HG03045 (cell line): ENCODE measurements at regions not wholly inside any gene's neighbourhood (a gene's known extent, or its start where the extent isn't known, plus 50 kb on each side); places are given as distances from the start of the nearest gene placed in this dataset.

Experiments
- ATAC-seq: cut with Tn5 transposase; IDR thresholded peaks from one replicate; pipeline ENCODE4 v1.9.1; 2021; ENCODE audit warnings: mild to moderate bottlenecking, moderate library complexity; ENCODE audit not compliant: unreplicated experiment

DNA sequence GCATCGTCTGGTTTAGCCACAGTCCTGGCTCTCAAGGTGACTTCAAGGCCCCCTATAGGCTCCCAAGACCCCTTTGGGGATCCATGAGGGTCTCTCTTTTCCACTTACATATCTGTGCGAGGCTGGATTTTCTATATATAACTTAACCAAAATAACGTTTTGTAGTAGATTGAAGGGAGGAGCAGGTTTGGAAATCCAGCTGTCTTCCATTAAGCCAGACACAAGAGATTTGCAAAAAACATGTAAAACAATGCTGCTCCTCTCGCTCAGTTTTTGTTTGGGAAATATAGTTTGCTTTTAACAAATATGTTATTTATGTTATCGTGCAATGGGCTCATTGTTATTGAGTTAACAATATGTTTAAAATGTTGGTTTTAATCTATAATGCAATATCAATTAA is 811.2 kb downstream of the TYW1 start:
- ATAC-seq = no peak

DNA sequence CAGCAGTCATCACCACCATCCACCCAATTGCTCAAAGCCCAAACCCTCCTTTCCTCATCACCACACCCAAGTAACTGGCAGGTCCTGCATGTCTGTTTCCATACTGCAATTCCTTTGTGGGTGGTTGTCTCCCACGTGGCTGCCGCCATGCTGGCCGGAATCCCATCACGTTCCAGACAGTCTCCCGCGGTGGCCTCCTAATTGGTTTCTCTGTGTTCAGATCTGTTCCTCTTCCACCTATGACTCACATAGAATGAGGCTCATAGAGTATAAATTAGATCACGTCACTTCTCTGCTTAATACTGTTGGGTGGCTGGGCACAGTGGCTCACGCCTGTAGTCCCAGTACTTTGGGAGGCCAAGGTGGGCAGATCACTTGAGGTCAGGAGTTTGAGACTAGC is 813.0 kb downstream of the TYW1 start:
- ATAC-seq = no peak

DNA sequence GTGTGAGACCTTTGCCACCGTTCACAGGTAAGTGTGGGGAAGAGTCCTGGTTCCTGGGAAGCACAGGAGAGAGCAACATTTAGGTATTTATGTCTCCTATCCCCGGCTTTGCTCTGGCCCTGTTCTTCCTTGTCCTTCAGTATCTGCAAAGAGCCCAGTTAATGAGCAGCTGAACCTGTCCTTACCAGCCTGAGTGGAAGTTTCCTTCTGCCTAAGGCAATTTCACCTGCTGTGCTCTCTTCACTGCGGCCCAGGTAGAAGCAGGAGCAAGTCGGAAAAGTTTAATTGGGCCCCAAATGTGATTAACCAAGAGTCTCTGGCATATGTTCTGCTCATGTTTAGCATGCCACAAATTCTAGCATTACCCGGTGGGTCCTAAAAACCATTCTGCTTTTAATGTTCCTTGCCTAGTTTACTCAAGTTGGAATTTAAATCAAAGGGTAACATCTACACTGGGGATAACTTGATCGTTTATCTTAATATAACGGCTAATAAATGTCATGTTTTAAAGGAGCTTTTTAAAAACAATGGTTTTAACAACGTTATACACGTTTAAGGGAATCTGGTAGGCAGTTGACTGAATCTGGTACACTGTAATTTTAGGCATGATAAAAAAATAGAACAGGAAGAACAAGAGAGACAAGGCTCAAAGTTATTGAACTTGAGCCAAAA is 817.1 kb downstream of the TYW1 start:
- no peak for ATAC-seq

DNA sequence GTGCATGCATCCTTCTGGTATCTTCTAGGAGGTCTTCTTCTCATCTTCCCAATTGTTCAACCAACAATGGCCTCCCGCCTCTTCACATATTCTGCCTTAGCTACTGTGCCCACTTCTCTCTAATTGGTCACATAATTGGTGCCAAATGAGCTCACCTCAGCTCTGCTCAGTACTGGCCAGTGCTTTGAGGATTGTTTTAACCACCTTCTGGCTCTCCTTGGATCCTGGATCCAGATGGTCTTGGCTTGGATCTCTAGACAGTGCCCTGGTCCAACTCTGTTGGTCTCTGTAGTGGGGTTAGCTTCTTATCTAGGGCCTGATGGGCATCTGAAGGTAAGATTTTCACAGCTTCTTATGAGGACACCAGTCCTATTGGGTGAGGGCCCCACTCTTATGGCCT is 820.8 kb downstream of the TYW1 start:
- ATAC-seq = no peak

DNA sequence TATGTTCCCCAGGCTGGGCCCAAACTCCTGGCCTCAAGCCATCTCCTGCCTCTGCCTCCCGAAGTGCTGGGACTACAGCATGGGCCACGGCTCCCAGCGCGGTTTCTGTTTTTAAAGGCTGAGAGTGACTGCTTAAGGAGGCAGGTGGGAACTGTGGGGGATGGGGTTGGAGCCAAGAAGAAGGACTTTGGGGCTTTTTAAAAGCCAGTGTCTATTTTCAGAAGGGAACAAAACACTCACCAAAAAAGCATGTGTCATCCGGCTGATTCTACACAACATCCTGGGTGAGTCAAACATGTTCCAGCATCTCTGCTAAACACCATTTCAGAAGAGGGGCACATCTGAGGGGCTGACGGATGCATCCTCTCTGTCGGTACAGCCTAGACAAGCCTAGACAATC is 824.5 kb downstream of the TYW1 start:
- no peak for ATAC-seq

DNA sequence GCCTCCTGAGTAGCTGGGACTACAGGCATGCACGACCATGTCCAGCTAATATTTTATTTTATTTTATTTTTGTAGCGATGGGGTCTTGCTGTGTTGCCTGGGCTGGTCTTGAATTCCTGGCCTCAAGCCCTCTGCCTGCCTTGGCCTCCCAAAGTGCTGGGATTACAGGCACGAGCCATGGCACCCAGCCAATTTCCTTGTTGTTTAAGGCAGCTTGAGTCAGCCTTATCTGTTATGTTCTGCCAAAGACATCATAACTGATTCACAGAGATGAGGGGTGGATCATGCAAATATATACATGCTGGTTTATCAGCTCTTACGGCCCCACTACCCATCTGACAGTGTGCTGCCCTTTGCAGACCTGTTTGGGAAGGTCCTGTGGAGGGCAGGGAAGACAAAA is 826.7 kb downstream of the TYW1 start:
- no peak for ATAC-seq

DNA sequence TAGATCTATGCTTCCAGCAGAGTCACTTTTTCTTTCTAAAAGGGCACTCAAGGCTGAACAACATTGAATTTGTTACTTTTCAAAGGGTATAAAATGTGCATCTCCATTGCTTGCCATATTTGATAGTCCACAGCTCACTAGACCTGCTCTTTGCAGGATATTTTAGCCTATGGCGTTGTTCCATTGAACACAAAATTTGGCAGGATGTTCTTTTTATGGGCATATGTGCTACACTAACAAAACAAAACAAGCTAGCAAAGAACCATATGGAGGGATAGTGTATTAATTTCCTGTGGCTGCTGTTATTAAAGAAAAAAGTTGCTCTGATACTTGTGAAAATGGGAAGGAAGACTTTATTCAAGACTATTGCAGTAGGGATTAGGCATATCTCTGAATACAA is 828.7 kb downstream of the TYW1 start:
- no peak for ATAC-seq

DNA sequence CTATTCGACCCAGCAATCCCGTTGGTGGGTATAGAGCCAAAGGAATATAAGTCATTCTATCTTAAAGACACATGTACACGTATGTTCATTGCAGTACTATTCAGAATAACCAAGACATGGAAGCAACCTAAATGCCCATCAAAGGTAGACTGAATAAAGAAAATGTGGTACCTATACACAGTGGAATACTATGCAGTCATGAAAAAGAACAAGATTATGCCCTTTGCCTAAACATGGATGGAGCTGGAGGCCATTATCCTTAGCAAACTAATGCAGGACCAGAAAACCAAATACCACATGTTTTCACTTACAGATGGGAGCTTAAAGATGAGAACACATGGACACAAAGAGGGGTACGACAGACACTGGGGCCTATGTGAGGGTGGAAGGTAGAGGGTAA is 845.3 kb downstream of the TYW1 start:
- ATAC-seq = no peak

DNA sequence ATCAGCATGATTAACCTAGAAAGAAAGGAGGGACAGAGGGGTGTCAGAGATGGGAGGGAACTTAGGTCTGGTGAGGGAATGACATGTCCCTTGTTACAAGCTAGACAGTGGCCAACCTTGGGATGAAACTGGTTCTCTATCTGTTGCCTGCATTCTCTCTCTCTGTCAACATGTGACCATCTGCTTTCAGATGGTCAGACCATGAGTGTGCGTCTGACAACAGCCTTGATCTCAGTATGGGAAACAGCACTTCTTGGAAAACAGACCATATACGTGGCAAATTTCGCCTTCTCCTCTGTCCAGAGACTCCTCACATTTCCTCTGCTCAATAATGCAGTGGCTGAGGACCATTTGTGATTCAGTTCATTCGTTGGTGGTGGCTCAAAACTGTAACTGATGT is 845.9 kb downstream of the TYW1 start:
- ATAC-seq = no peak

DNA sequence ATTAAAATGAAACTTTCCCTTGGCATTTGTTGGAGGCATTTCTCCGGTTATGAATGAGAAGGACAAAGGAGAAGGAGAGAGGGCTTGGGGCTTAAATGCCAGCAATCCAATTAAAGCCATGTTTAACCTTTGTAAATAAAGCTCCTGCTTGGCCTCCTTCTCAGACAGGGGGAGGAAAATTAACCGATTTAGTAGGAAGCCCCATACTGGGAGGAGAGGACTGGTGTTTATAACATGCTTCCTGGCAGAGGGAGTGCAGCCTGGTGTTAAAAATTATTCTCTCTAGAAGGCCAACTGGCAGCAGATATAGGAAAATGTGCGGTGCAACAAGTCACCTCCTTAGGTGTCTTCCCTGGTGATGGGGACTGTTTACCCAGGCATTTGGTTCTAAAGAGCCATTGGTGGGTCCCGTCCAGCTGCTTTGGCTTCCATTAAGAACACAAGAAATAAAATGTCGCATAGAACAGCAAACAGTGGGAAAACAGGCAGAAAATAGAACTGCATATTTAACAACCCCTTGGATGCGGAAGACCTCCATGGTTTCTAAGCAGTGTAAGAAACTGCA is 846.5 kb downstream of the TYW1 start:
- no peak for ATAC-seq

DNA sequence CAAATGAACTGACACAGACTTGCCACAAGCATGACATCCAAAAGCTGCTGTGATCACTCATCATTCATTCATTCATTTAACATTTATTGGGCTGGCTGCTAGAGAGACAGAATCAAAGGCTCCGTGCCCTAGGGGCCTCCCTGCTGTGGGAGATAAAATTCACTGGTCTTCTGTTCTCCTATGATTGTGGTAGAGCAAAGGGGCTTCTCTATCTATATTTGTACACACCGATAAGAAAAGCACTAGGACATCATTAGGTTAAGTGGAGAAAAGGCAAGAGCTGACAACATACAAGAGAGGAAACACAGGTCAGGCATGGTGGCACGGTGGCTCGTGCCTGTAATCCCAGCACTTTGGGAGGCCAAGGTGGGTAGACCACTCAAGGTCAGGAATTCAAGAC is 847.0 kb downstream of the TYW1 start:
- no peak for ATAC-seq

DNA sequence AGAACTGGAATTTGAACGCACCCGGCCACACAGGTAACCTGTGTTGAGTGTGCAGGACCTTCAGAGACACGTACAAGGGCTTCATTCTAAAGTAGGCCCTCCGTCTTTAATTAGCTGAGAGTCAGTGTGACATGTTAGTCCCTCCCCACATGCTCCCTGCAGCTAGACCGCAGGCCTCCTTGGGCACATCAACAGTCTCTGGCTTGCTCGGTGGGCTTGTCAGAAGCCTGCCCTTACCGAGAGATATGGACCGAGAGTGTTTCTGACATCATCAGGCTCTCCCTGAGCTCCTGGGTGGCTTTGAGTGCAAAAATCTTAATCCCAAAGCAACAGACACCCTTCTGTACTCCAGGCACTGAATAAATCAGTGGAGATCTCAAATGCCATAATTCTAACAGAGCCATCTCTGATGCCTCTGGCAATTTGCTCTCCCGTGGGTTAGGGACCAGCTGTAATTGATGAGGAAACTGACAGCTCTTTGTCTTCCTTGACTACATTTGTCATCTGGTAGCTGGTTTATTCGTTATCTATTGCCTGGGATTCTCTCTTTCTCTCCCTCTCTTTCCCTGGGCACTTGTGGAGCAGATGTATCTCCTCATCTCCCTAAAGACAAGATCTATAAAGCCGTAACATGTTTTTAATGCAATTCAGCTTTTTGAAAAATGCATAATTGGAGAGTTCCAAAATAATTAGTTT is 850.6 kb downstream of the TYW1 start:
- no peak for ATAC-seq

DNA sequence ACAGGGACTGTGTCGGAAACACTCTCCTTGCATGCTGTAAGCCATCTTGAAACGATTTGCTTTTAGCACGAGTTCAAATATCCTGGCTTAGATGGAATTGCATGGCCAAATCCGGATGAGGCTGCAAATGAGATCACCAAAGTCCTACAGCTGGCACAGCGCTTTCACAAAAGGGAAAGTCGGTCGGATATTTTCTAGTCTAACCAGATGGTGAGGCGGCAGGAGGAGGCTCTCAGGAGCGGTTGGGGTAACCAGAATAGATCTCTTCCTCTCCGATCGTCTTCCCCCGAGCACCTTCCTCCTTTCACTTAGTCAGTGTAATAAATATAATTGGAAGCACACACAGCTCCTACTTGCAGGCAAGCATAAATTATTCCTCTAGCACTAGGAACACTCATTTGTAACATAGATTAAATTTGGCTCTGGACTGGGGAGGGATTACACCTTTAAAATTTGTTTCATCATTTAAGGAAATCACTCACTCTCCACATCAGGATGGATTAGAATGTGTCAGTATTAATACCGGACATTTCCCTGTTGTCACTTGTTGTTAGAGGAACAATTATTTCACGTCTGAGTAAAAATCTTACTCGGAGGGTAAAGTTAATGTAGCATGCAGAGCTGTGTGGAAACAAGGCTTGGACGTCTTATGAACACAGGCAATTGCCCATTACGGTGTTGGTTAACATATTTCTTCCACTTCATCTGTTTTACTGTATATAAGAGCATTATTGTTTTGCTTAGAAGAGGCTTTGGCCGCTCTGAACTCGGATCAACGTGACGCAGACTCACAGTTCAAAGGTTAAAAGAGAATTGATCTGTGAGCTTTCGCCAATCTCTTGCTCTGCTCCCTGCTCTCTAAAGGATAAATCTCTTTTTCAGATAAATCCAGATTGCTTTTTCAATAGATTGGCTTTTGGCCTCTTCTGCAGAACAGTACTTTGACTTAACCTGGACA is 857.9 kb downstream of the TYW1 start:
- ATAC-seq = no peak

DNA sequence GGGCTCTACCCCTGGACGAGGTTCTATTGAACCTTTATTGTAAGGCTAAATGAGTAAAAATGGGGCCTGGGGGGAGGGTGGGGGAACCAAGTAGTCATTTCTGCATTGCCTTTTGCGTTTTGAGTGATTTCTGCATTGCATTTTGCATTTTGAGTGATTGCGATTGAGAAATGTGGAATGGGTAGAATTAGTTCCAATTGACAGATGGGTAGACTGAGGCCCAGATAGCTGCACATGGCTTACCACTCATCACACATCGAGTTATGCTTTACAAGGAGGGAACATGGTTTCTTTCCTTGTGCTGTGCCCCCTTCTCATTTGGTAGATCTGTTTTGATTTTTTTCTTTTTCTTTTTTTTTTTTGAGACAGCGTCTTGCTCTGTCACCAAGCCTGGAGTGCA is 858.7 kb downstream of the TYW1 start:
- ATAC-seq = no peak

DNA sequence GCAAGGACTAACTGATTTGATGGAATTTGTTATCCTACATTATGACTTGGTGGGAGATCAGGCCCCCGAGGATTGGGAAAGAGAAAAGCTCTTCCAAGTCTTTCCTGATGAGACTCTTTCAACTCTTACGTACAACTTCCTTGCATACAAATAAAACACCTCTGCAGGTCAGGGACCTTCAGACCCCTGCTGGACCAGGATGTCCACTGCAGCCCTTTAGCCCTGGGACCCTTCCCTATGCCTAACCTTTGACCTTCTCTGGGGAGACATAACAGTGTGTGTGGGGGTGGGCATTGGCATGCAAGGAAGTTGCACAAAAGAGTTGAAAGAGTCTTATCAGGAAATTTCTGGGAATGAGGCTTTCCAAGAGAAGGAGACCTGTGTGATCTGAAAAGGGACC is 859.4 kb downstream of the TYW1 start:
- no peak for ATAC-seq

DNA sequence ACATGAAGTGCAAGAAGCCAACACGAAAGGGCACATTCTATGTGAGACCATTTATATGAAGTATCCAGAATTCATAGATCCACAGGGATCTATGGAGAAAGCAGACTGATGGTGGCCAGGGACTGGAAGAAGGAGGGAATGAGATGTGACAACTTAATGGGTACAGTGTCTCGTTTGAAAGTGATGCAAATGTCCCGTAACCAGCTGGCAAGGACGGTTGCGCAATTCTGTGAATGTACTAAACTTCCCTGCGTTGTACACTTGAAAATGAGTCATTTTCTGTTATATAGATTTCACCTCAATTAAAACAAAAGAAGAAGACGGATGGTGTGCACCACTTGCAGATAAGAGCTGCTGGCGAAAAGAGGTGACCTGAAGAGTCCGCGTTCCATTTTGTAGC is 861.1 kb downstream of the TYW1 start:
- no peak for ATAC-seq

DNA sequence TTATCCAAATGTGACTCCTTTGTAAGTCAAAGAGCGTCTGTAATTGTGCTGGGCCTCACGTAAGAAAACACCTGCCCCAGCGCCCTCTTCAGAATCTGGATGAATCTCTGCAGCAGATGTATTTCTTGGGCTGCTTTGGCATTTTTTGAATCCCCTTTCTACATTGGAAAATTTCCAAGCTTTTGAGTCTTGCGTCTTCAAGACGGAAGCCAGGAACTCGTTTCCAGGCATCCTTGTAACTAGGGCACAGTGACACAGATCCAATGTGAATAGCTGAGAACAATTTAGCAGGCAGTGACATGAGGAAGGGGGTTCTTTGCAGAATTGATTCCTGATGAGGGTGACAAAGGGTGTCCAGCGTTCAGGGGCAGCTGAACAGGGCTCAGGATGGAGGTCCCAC is 862.3 kb downstream of the TYW1 start:
- no peak for ATAC-seq

DNA sequence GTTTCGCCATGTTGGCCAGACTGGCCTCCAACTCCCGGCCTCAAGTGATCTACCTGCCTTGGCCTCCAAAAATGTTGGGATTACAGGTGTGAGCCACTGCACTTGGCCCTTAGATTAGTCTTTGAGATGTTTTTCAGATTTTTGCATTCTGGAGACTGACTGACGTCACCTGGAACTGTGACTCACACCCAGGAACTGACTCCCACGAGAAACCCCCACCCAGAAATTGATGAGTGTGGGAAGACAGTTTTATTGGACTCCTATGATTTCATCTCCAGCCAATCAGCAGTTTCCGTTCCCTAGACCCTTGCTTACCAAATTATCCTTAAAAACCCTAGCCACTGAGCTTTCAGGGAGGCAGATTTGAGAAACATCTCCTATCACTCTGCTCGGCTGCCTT is 867.3 kb downstream of the TYW1 start:
- no peak for ATAC-seq

DNA sequence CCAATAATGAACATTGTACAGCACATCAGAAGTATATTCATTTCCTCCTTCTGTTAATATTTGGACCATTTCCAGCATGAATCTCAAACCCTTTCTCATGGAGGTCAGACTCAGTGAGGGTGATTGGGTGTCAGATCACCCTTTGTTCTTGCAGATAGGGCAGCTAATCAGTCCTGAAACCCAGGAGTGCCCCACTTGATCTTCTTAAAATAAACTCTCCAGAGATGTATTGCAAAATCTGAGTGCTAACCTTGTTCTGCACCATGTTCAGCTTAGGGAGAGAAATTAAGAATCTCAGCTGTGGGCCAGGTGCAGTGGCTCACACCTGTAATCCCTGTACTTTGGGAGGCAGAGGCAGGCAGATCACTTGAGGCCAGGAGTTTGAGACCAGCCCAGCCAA is 869.4 kb downstream of the TYW1 start:
- ATAC-seq = no peak

DNA sequence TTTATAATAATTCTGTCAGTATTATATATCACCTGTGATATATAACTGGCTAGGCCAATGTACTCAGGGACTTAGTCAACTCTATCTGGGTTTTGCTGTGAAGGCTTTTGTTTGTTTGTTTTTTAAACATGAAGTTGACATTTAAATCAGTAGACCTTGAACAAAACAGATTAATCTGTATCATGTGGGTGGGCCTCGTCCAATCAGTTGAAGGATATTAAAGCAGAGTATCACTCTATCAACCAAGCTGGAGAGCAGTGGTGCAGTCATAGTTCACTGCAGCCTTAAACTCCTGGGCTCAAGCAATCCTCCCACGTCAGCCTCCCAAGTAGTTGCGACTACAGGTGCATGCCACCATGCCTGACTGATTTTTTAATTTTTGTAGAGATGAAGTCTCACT is 870.2 kb downstream of the TYW1 start:
- no peak for ATAC-seq

DNA sequence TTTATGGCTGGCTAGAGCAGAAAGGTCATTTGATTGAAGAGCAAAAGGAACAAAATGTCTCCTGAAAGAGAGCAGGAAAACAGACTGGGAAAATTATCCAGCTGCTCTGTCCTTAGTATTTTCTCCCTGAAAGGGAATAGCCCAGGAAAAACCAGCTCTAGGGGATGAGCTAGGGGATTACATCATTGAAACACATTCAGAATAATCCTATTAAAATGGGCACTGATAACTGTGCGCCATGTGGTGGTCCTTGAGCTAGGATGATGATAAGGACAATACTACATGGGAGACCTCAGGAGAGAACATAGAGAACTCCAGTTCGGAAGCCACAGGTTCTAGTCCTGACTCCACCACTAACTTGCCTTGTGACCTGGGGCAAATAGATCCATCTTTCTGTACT is 873.8 kb downstream of the TYW1 start:
- ATAC-seq = no peak

DNA sequence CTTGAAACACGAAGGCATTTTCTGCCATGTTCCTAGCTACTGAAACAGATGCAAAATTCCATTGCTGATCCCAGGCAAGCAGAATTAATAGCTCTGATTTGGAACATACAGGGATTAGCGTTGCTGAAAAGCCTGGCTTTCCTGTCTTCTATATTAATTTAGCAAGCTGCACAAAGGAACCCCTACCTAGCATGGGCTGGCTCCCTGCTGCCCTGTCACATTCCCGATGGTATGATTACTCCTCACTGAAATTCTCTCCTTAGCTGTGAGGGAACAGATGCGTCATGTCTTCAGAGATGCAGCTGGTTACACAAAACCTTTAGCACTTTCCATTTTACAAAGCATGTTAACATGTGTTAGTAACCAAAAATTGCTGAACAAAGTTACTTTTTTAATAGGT is 878.9 kb downstream of the TYW1 start:
- no peak for ATAC-seq
